IMR-90 (cell line): ENCODE measurements at regions not wholly inside any gene's neighbourhood (a gene's known extent, or its start where the extent isn't known, plus 50 kb on each side); places are given as distances from the start of the nearest gene placed in this dataset.

ENCODE experiments used
- RCOR1 ChIP-seq: IDR thresholded peaks from 2 replicates; pipeline ENCODE4 v1.6.1; 2012; ENCODE audit warnings: mild to moderate bottlenecking, low read length, improper control_type of control experiment; ENCODE audit not compliant: insufficient replicate concordance
- RFX5 ChIP-seq: IDR thresholded peaks from 2 replicates; pipeline ENCODE4 v1.8.0; 2012; ENCODE audit warnings: low read depth, mild to moderate bottlenecking, low read length, moderate library complexity
- TF ChIP-seq, protein P1 (sequence below): conservative IDR thresholded peaks from 2 replicates; pipeline ENCODE4 v1.5.1; 2012; ENCODE audit warnings: mild to moderate bottlenecking, low read depth, low read length, improper control_type of control experiment
- TF ChIP-seq, protein P2 (sequence below): fragments of 150-350 bp; IDR thresholded peaks from 2 replicates; pipeline ENCODE4 v1.6.1; 2017; ENCODE audit warnings: mild to moderate bottlenecking, antibody characterized with exemption, low read length, low read depth

DNA sequence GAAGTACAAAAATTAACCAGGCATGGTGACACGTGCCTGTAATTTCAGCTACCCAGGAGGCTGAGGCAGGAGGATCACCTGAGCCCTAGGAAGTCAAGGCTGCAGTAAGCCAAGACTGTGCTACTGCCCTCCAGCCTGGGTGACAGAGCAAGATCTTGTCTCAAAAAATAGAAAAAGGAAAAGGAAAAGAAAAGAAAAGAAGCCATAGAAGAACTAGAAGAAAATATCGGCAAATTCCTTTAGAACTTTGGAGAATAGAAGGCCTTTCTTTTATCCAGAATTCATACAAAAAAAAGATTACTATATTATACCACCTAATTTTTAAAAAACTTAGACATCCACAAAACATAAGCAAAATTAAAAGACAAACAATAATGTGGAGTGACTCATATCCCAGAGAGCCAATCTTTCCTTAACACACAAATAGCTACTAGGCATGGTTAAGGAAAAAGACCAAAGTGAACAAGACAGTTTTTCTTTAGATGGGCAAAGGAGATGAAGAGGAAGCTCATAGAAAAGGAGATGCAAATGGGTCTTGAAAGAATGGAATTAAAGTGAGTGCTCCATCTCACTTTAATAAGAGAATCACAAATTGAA lies 251.1 kb upstream of the IRF2BP2 start:
- TF ChIP-seq, protein P1, sequence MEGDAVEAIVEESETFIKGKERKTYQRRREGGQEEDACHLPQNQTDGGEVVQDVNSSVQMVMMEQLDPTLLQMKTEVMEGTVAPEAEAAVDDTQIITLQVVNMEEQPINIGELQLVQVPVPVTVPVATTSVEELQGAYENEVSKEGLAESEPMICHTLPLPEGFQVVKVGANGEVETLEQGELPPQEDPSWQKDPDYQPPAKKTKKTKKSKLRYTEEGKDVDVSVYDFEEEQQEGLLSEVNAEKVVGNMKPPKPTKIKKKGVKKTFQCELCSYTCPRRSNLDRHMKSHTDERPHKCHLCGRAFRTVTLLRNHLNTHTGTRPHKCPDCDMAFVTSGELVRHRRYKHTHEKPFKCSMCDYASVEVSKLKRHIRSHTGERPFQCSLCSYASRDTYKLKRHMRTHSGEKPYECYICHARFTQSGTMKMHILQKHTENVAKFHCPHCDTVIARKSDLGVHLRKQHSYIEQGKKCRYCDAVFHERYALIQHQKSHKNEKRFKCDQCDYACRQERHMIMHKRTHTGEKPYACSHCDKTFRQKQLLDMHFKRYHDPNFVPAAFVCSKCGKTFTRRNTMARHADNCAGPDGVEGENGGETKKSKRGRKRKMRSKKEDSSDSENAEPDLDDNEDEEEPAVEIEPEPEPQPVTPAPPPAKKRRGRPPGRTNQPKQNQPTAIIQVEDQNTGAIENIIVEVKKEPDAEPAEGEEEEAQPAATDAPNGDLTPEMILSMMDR, result no peak
- TF ChIP-seq, protein P2, sequence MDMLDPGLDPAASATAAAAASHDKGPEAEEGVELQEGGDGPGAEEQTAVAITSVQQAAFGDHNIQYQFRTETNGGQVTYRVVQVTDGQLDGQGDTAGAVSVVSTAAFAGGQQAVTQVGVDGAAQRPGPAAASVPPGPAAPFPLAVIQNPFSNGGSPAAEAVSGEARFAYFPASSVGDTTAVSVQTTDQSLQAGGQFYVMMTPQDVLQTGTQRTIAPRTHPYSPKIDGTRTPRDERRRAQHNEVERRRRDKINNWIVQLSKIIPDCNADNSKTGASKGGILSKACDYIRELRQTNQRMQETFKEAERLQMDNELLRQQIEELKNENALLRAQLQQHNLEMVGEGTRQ, result no peak
- TF ChIP-seq RCOR1, result no peak
- no peak for TF ChIP-seq RFX5
